NCI-H1436 (cell line): ENCODE measurements at regions not wholly inside any gene's neighbourhood (a gene's known extent, or its start where the extent isn't known, plus 50 kb on each side); places are given as distances from the start of the nearest gene placed in this dataset.
"Not testable (repeated sequence)": the region's sequence is repeated elsewhere in the genome, so short reads cannot be mapped to it uniquely, and the experiment has no call there.

Experiments used
- DNase-seq: peaks from one replicate; lab custom pipeline; 2025; lab: John Stamatoyannopoulos, UW

- no peak for DNase-seq
Observed at GRCh38 chr2:146477383-146477782, 1367.4 kb upstream of the ACVR2A start.

- DNase-seq: no peak
Observed at GRCh38 chr2:146468578-146468977, 1376.3 kb upstream of the ACVR2A start.

GRCh38 chr2:146467425-146467824 is 1377.4 kb upstream of the ACVR2A start:
- no peak for DNase-seq

GRCh38 chr2:146465460-146465859 is 1379.4 kb upstream of the ACVR2A start:
- no peak for DNase-seq

GRCh38 chr2:146461068-146461467 is 1383.8 kb upstream of the ACVR2A start:
- no peak for DNase-seq

- DNase-seq: no peak
Observed at GRCh38 chr2:146458585-146458984, 1386.2 kb upstream of the ACVR2A start.

GRCh38 chr2:146457221-146457620 is 1387.6 kb upstream of the ACVR2A start:
- DNase-seq: no peak

- no peak for DNase-seq
Observed at GRCh38 chr2:146455325-146455724, 1389.5 kb upstream of the ACVR2A start.

- DNase-seq: no peak
Observed at GRCh38 chr2:146451972-146452371, 1392.9 kb upstream of the ACVR2A start.

- DNase-seq: no peak
Observed at GRCh38 chr2:146450131-146450530, 1394.7 kb upstream of the ACVR2A start.

GRCh38 chr2:146444987-146445386 is 1399.8 kb upstream of the ACVR2A start:
- DNase-seq: no peak

- DNase-seq: no peak
Observed at GRCh38 chr2:146444085-146444484, 1400.7 kb upstream of the ACVR2A start.

GRCh38 chr2:146438246-146438645 is 1406.6 kb upstream of the ACVR2A start:
- DNase-seq: no peak

GRCh38 chr2:146437712-146438111 is 1407.1 kb upstream of the ACVR2A start:
- no peak for DNase-seq

GRCh38 chr2:146433116-146433875 is 1411.5 kb upstream of the ACVR2A start:
- no peak for DNase-seq

GRCh38 chr2:146429366-146429765 is 1415.5 kb upstream of the ACVR2A start:
- DNase-seq: no peak

- DNase-seq: no peak
Observed at GRCh38 chr2:146417942-146418341, 1426.9 kb upstream of the ACVR2A start.

GRCh38 chr2:146415291-146415690 is 1429.5 kb upstream of the ACVR2A start:
- peak; percentile 81 for DNase-seq

GRCh38 chr2:146414456-146414855 is 1430.4 kb upstream of the ACVR2A start:
- no peak for DNase-seq

- no peak for DNase-seq
Observed at GRCh38 chr2:146413086-146413610, 1431.7 kb upstream of the ACVR2A start.

GRCh38 chr2:146412625-146413024 is 1432.2 kb upstream of the ACVR2A start:
- DNase-seq: no peak

- not testable (repeated sequence) for DNase-seq
Observed at GRCh38 chr2:146405402-146406309, 1439.2 kb upstream of the ACVR2A start.
